ENCODE measurements at regions not wholly inside any gene's neighbourhood (a gene's known extent, or its start where the extent isn't known, plus 50 kb on each side); places are given as distances from the start of the nearest gene placed in this dataset.
"Not testable (repeated sequence)": the region's sequence is repeated elsewhere in the genome, so short reads cannot be mapped to it uniquely, and the experiment has no call there.

- Histone ChIP-seq H3K4me3 (no peak overlapping the region), H3K27ac (no peak overlapping the region), H3K36me3 (no peaks in the 10 kb centered on the region), H3K9me3 (replicated peaks) (no peaks in the 10 kb centered on the region), H3K4me1 (no peaks in the 10 kb centered on the region), H3K27me3 (no peaks in the 10 kb centered on the region)
- DNase-seq: no peak
These were observed 81.1 kb downstream of the OTOL1 start for GRCh38 chr3:161577662-161578061.

- DNase-seq: no peak
- H3K4me3 ChIP-seq: no peak overlapping the region
- H3K9me3 ChIP-seq (replicated peaks): no peaks in the 10 kb centered on the region
These were observed 83.0 kb downstream of the OTOL1 start for GRCh38 chr3:161579395-161580126.

GRCh38 chr3:161585922-161586321, 89.3 kb downstream of the OTOL1 start:
- Histone ChIP-seq H3K4me3 (no peak overlapping the region), H3K27me3 (no peaks in the 10 kb centered on the region), H3K27ac (no peak overlapping the region), H3K36me3 (no peaks in the 10 kb centered on the region), H3K4me1 (no peaks in the 10 kb centered on the region), H3K9me3 (replicated peaks) (no peaks in the 10 kb centered on the region)
- DNase-seq: no peak

More at GRCh38 chr3:161579395-161580126, 83.0 kb downstream of the OTOL1 start:
- no peaks in the 10 kb centered on the region for H3K27me3 ChIP-seq
- H3K27ac ChIP-seq: no peak overlapping the region
- H3K36me3 ChIP-seq: no peaks in the 10 kb centered on the region
- no peaks in the 10 kb centered on the region for H3K4me1 ChIP-seq

GRCh38 chr3:161586556-161587235, 90.1 kb downstream of the OTOL1 start:
- H3K36me3 ChIP-seq: no peaks in the 10 kb centered on the region
- H3K27me3 ChIP-seq: no peaks in the 10 kb centered on the region
- no peak overlapping the region for H3K4me3 ChIP-seq
- no peaks in the 10 kb centered on the region for H3K4me1 ChIP-seq
- no peak for DNase-seq
- no peak overlapping the region for H3K27ac ChIP-seq
- H3K9me3 ChIP-seq (replicated peaks): no peaks in the 10 kb centered on the region

DNA sequence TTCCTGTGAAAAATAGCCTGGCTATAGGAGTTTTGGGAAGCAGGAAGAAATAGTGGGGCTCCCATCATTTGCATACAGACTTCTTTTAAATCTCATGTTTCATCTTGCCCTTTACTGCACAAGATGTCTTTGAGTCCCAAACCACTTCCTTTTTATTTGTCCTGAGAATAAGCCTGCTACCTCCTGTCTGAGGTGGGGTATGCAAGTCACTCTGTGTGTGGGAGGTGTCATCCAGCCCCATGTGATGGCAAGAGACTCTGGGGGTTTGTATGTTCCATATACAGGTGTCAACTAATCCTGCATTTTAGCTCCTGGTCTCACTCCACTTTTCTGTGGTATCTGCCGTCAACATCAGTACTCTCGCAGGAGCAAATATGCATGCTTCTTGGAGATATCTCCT, 102.0 kb downstream of the OTOL1 start:
- H3K4me3 ChIP-seq: no peak overlapping the region
- no peaks in the 10 kb centered on the region for H3K36me3 ChIP-seq
- no peak overlapping the region for H3K27ac ChIP-seq
- no peak for DNase-seq
- H3K4me1 ChIP-seq: 0 out of 2 replicates have a peak, but pooled peaks cover 2% of the 10 kb centered on the region
- no peaks in the 10 kb centered on the region for H3K9me3 ChIP-seq (replicated peaks)
- no peaks in the 10 kb centered on the region for H3K27me3 ChIP-seq

DNA sequence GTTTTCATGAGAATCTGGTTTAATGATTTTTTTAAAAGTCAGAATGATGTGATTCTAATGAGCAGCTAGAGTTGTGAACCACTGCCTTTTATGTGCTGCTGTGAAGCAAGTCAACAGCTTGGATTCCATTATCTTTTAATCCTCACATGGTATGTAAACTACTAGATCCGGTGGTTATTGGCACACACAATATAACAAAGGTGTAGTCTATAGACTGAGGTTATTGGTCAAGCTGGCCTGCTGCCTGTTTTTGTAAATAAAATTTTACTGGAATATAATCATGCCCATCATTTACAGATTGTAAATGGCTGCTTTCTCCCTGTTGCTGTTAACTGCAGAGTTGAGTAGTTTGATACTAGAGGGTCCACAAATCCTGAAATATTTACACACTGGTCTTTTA, 103.1 kb downstream of the OTOL1 start:
- H3K9me3 ChIP-seq (replicated peaks): no peaks in the 10 kb centered on the region
- no peaks in the 10 kb centered on the region for H3K4me1 ChIP-seq
- no peak overlapping the region for H3K4me3 ChIP-seq
- no peaks in the 10 kb centered on the region for H3K27me3 ChIP-seq
- H3K27ac ChIP-seq: no peak overlapping the region
- DNase-seq: no peak
- no peaks in the 10 kb centered on the region for H3K36me3 ChIP-seq

- no peak for DNase-seq
- no peak overlapping the region for H3K27ac ChIP-seq
- H3K36me3 ChIP-seq: no peaks in the 10 kb centered on the region
- no peak overlapping the region for H3K4me3 ChIP-seq
- H3K27me3 ChIP-seq: no peaks in the 10 kb centered on the region
- H3K9me3 ChIP-seq (replicated peaks): no peaks in the 10 kb centered on the region
- no peaks in the 10 kb centered on the region for H3K4me1 ChIP-seq
These were observed 103.6 kb downstream of the OTOL1 start for GRCh38 chr3:161600173-161600572.

- no peak overlapping the region for H3K27ac ChIP-seq
- H3K4me3 ChIP-seq: no peak overlapping the region
- no peaks in the 10 kb centered on the region for H3K9me3 ChIP-seq (replicated peaks)
- H3K36me3 ChIP-seq: no peaks in the 10 kb centered on the region
- DNase-seq: no peak
- H3K4me1 ChIP-seq: no peaks in the 10 kb centered on the region
- H3K27me3 ChIP-seq: no peaks in the 10 kb centered on the region
These were observed 105.9 kb downstream of the OTOL1 start for GRCh38 chr3:161602475-161602874.

GRCh38 chr3:161602918-161603317, 106.3 kb downstream of the OTOL1 start:
- Histone ChIP-seq H3K27ac (no peak overlapping the region), H3K36me3 (no peaks in the 10 kb centered on the region), H3K4me3 (no peak overlapping the region), H3K27me3 (no peaks in the 10 kb centered on the region), H3K9me3 (replicated peaks) (no peaks in the 10 kb centered on the region), H3K4me1 (no peaks in the 10 kb centered on the region)
- DNase-seq: no peak

GRCh38 chr3:161607056-161607455, 110.4 kb downstream of the OTOL1 start:
- Histone ChIP-seq H3K4me3 (no peak overlapping the region), H3K27ac (no peak overlapping the region), H3K27me3 (no peaks in the 10 kb centered on the region), H3K36me3 (no peaks in the 10 kb centered on the region), H3K4me1 (no peaks in the 10 kb centered on the region), H3K9me3 (replicated peaks) (no peaks in the 10 kb centered on the region)
- DNase-seq: peak in 1 of 2 experiments; percentile 6

- Histone ChIP-seq H3K9me3 (replicated peaks) (no peaks in the 10 kb centered on the region), H3K27me3 (no peaks in the 10 kb centered on the region), H3K36me3 (no peaks in the 10 kb centered on the region), H3K4me3 (no peak overlapping the region), H3K4me1 (no peaks in the 10 kb centered on the region), H3K27ac (no peak overlapping the region)
- no peak for DNase-seq
These were observed 122.7 kb downstream of the OTOL1 start for GRCh38 chr3:161619351-161619750.

GRCh38 chr3:161630794-161631193, 134.2 kb downstream of the OTOL1 start:
- Histone ChIP-seq H3K27me3 (no peaks in the 10 kb centered on the region), H3K4me1 (no peaks in the 10 kb centered on the region), H3K4me3 (no peak overlapping the region), H3K36me3 (no peaks in the 10 kb centered on the region), H3K9me3 (replicated peaks) (no peaks in the 10 kb centered on the region), H3K27ac (no peak overlapping the region)
- peak; percentile 10 to 49 for DNase-seq

GRCh38 chr3:161631536-161631935, 134.9 kb downstream of the OTOL1 start:
- no peaks in the 10 kb centered on the region for H3K36me3 ChIP-seq
- H3K27ac ChIP-seq: no peak overlapping the region
- H3K9me3 ChIP-seq (replicated peaks): no peaks in the 10 kb centered on the region
- H3K4me3 ChIP-seq: no peak overlapping the region
- H3K27me3 ChIP-seq: no peaks in the 10 kb centered on the region
- no peaks in the 10 kb centered on the region for H3K4me1 ChIP-seq
- no peak for DNase-seq

DNA sequence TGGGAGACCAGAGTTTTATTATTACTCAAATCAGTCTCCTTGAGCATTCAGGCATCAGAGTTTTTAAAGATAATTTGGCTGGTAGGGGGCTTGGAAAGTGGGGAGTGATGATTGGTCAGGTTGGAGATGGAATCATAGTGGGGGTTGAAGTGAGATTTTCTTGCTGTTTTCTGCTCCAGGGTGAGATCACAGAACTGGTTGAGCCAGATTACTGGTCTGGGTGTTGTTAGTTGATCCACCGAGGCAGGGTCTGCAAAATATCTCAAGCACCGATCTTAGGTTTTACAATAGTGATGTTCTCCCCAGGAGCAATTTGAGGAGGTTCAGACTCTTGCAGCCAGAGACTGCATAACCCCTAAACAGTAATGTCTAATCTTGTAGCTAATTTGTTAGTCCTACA, 141.0 kb downstream of the OTOL1 start:
- Histone ChIP-seq H3K27me3 (no peaks in the 10 kb centered on the region), H3K4me1 (peaks cover 9% of the 10 kb centered on the region), H3K27ac (no peak overlapping the region), H3K9me3 (replicated peaks) (no peaks in the 10 kb centered on the region), H3K36me3 (no peaks in the 10 kb centered on the region), H3K4me3 (no peak overlapping the region)
- DNase-seq: no peak

DNA sequence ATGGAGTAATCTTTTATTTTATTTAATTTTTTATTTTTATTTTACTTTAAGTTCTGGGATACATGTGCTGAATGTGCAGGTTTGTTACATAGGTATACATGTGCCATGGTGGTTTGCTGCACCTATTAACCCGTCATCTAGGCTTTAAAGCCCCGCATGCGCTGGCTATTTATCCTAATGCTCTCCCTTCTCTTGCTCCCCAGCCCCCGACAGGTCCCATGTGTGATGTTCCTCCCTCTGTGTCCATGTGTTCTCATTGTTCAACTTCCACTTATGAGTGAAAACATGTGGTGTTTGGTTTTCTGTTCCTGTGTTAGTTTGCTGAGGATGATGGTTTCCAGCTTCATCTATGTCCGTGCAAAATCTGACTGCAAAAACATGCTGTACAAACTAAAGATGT, 142.5 kb downstream of the OTOL1 start:
- H3K27me3 ChIP-seq; H3K4me3 ChIP-seq; H3K27ac ChIP-seq; DNase-seq; H3K9me3 ChIP-seq (replicated peaks); H3K36me3 ChIP-seq: not testable (repeated sequence)
- H3K4me1 ChIP-seq: peaks cover 11% of the 10 kb centered on the region

- no peak overlapping the region for H3K27ac ChIP-seq
- peak in 1 of 2 experiments; percentile 37 for DNase-seq
- H3K27me3 ChIP-seq: no peaks in the 10 kb centered on the region
- H3K4me1 ChIP-seq: peaks cover 16% of the 10 kb centered on the region
- H3K9me3 ChIP-seq (replicated peaks): no peaks in the 10 kb centered on the region
- no peaks in the 10 kb centered on the region for H3K36me3 ChIP-seq
- no peak overlapping the region for H3K4me3 ChIP-seq
These were observed 143.6 kb downstream of the OTOL1 start for GRCh38 chr3:161640181-161640580.
